ENCODE measurements at regions not wholly inside any gene's neighbourhood (a gene's known extent, or its start where the extent isn't known, plus 50 kb on each side); places are given as distances from the start of the nearest gene placed in this dataset.

- TF ChIP-seq POLR2A (IDR thresholded peaks at IDR 0.05; ENCODE audit: low read length), result no peak
- TF ChIP-seq GATA1 (IDR thresholded peaks at IDR 0.05; ENCODE audit: low read depth, low read length), result no peak
Observed at GRCh38 chr4:30068234-30068633, 651.9 kb upstream of the PCDH7 start.
